Osteocyte (in vitro differentiated cells): ENCODE measurements at regions not wholly inside any gene's neighbourhood (a gene's known extent, or its start where the extent isn't known, plus 50 kb on each side); places are given as distances from the start of the nearest gene placed in this dataset.
"Not testable (repeated sequence)": the region's sequence is repeated elsewhere in the genome, so short reads cannot be mapped to it uniquely, and the experiment has no call there.

Source experiments
- DNase-seq: peaks from one replicate; pipeline ENCODE4 v3.0.0; 2021; ENCODE audit warnings: mixed read lengths; ENCODE audit not compliant: unreplicated experiment; ENCODE audit errors: extremely low spot score
- H3K27ac Mint-ChIP-seq: one replicate; pipeline ENCODE4 v1.8.0; 2021; ENCODE audit warnings: mild to moderate bottlenecking, mixed read lengths; ENCODE audit not compliant: unreplicated experiment
- H3K27me3 Mint-ChIP-seq: one replicate; pipeline ENCODE4 v1.8.0; 2021; ENCODE audit warnings: mixed read lengths; ENCODE audit not compliant: unreplicated experiment
- H3K36me3 Mint-ChIP-seq: one replicate; pipeline ENCODE4 v1.8.0; 2021; ENCODE audit warnings: mixed read lengths; ENCODE audit not compliant: unreplicated experiment
- H3K4me1 Mint-ChIP-seq: one replicate; pipeline ENCODE4 v1.8.0; 2021; ENCODE audit warnings: mixed read lengths; ENCODE audit not compliant: unreplicated experiment
- H3K4me3 Mint-ChIP-seq: one replicate; pipeline ENCODE4 v1.8.0; 2021; ENCODE audit warnings: mild to moderate bottlenecking, moderate library complexity, mixed read lengths; ENCODE audit not compliant: unreplicated experiment
- H3K9me3 Mint-ChIP-seq: one replicate; pipeline ENCODE4 v1.8.0; 2021; ENCODE audit warnings: mixed read lengths; ENCODE audit not compliant: unreplicated experiment
- CTCF ChIP-seq: fragments of 200-600 bp; sonication (generic); IDR thresholded peaks from 2 replicates; pipeline ENCODE4 v1.5.0; 2021; ENCODE audit warnings: antibody characterized with exemption, mild to moderate bottlenecking, moderate library complexity

GRCh38 chr7:53607961-53608360 is 572.5 kb downstream of the POM121L12 start:
- no peak for TF ChIP-seq CTCF
- Mint-ChIP-seq H3K36me3 (no peaks in the 10 kb centered on the region), H3K4me3 (no peak overlapping the region)

GRCh38 chr7:53609185-53609584 is 573.8 kb downstream of the POM121L12 start:
- H3K4me1 Mint-ChIP-seq: no peaks in the 10 kb centered on the region
- no peak overlapping the region for H3K4me3 Mint-ChIP-seq
- peaks cover 11% of the 10 kb centered on the region for H3K9me3 Mint-ChIP-seq
- no peak for DNase-seq
- TF ChIP-seq CTCF: no peak
- H3K27ac Mint-ChIP-seq: no peak overlapping the region
- no peaks in the 10 kb centered on the region for H3K27me3 Mint-ChIP-seq
- H3K36me3 Mint-ChIP-seq: no peaks in the 10 kb centered on the region

More at GRCh38 chr7:53607961-53608360, 572.5 kb downstream of the POM121L12 start:
- Mint-ChIP-seq H3K9me3 (peaks cover 11% of the 10 kb centered on the region), H3K27me3 (no peaks in the 10 kb centered on the region), H3K4me1 (no peaks in the 10 kb centered on the region), H3K27ac (no peak overlapping the region)
- DNase-seq: no peak

GRCh38 chr7:53611043-53611442 is 575.6 kb downstream of the POM121L12 start:
- DNase-seq: no peak
- no peaks in the 10 kb centered on the region for H3K27me3 Mint-ChIP-seq
- H3K4me1 Mint-ChIP-seq: no peaks in the 10 kb centered on the region
- no peak for TF ChIP-seq CTCF
- H3K27ac Mint-ChIP-seq: no peak overlapping the region
- no peak overlapping the region for H3K4me3 Mint-ChIP-seq
- H3K9me3 Mint-ChIP-seq: peaks cover 5% of the 10 kb centered on the region
- no peaks in the 10 kb centered on the region for H3K36me3 Mint-ChIP-seq

GRCh38 chr7:53624356-53624755 is 588.9 kb downstream of the POM121L12 start:
- H3K27me3 Mint-ChIP-seq: no peaks in the 10 kb centered on the region
- no peaks in the 10 kb centered on the region for H3K4me1 Mint-ChIP-seq
- no peaks in the 10 kb centered on the region for H3K36me3 Mint-ChIP-seq
- DNase-seq: no peak
- no peak for TF ChIP-seq CTCF
- H3K4me3 Mint-ChIP-seq: no peak overlapping the region
- peaks cover 14% of the 10 kb centered on the region for H3K9me3 Mint-ChIP-seq
- no peak overlapping the region for H3K27ac Mint-ChIP-seq

DNA sequence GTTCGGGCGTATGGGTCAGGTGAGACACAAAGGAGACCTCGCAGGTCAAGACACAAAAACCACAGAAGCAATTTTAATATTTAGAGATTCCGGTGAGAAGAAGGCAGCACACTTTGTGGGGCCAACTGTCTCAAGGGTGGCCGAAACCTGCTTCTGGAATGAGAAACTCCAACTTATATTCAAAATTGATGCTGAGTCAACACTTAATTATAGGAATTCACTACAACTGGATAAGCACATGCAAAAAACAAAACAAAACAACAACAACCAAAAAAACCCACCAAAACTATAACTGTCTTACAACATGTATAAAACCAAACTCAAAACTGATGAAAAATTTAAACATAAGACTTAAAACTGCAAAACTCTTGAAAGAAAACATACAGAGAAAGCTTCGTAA is 593.3 kb downstream of the POM121L12 start:
- Mint-ChIP-seq H3K27me3 (no peaks in the 10 kb centered on the region), H3K9me3 (peaks cover 16% of the 10 kb centered on the region), H3K27ac (no peak overlapping the region), H3K36me3 (no peaks in the 10 kb centered on the region), H3K4me1 (no peaks in the 10 kb centered on the region), H3K4me3 (no peak overlapping the region)
- DNase-seq: no peak
- no peak for TF ChIP-seq CTCF

GRCh38 chr7:53635251-53635650 is 599.8 kb downstream of the POM121L12 start:
- not testable (repeated sequence) for DNase-seq, H3K27me3 Mint-ChIP-seq, H3K4me1 Mint-ChIP-seq, H3K27ac Mint-ChIP-seq, H3K36me3 Mint-ChIP-seq, H3K4me3 Mint-ChIP-seq
- H3K9me3 Mint-ChIP-seq: peaks cover 35% of the 10 kb centered on the region
